ENCODE measurements at regions not wholly inside any gene's neighbourhood (a gene's known extent, or its start where the extent isn't known, plus 50 kb on each side); places are given as distances from the start of the nearest gene placed in this dataset.

- H3K27me3 ChIP-seq: no peaks in the 10 kb centered on the region
- TF ChIP-seq POLR2A (IDR thresholded peaks at IDR 0.05) (no peak), CTCF (IDR thresholded peaks at IDR 0.05) (no peak)
- H3K4me1 ChIP-seq: no peaks in the 10 kb centered on the region
- H3K9me3 ChIP-seq: no peaks in the 10 kb centered on the region
- no peak overlapping the region for H3K27ac ChIP-seq
- WGBS, 2 donors: 77 to 82% methylated on average over 10 of the region's 10 CpGs
- H3K4me3 ChIP-seq: no peak overlapping the region
- no peaks in the 10 kb centered on the region for H3K36me3 ChIP-seq
- no peak for DNase-seq
- intact Hi-C loops (cut with DNase I): no loop called here
Measured at GRCh38 chr12:25840678-25841465, 117.6 kb upstream of the RASSF8 start.

GRCh38 chr12:25842254-25842653 is 116.2 kb upstream of the RASSF8 start:
- Histone ChIP-seq H3K4me3 (no peak overlapping the region), H3K9me3 (no peaks in the 10 kb centered on the region), H3K27me3 (no peaks in the 10 kb centered on the region), H3K27ac (no peak overlapping the region), H3K4me1 (no peaks in the 10 kb centered on the region), H3K36me3 (no peaks in the 10 kb centered on the region)
- no peak for DNase-seq
- 72 to 74% methylated on average over 5 of the region's 5 CpGs for WGBS, 2 donors
- intact Hi-C loops (cut with DNase I): no loop called here
- no peak for TF ChIP-seq CTCF (IDR thresholded peaks at IDR 0.05)
- TF ChIP-seq POLR2A (IDR thresholded peaks at IDR 0.05): no peak

GRCh38 chr12:25843976-25844375 is 114.5 kb upstream of the RASSF8 start:
- 50 to 61% methylated on average over 2 of the region's 2 CpGs for WGBS, 2 donors
- H3K27me3 ChIP-seq: no peaks in the 10 kb centered on the region
- H3K4me1 ChIP-seq: no peaks in the 10 kb centered on the region
- no peaks in the 10 kb centered on the region for H3K9me3 ChIP-seq
- intact Hi-C loops (cut with DNase I): no loop called here
- TF ChIP-seq POLR2A (IDR thresholded peaks at IDR 0.05) (no peak), CTCF (IDR thresholded peaks at IDR 0.05) (no peak)
- no peak for DNase-seq
- no peak overlapping the region for H3K27ac ChIP-seq
- H3K36me3 ChIP-seq: no peaks in the 10 kb centered on the region
- no peak overlapping the region for H3K4me3 ChIP-seq

GRCh38 chr12:25845415-25845814 is 113.1 kb upstream of the RASSF8 start:
- no peak for DNase-seq
- H3K9me3 ChIP-seq: no peaks in the 10 kb centered on the region
- intact Hi-C loops (cut with DNase I): no loop called here
- no peaks in the 10 kb centered on the region for H3K36me3 ChIP-seq
- no peaks in the 10 kb centered on the region for H3K27me3 ChIP-seq
- H3K4me3 ChIP-seq: no peak overlapping the region
- H3K27ac ChIP-seq: no peak overlapping the region
- H3K4me1 ChIP-seq: no peaks in the 10 kb centered on the region
- TF ChIP-seq POLR2A (IDR thresholded peaks at IDR 0.05): no peak
- no peak for TF ChIP-seq CTCF (IDR thresholded peaks at IDR 0.05)
- 70 to 71% methylated on average over 3 of the region's 3 CpGs for WGBS, 2 donors

- no peak for DNase-seq
- Histone ChIP-seq H3K4me1 (no peaks in the 10 kb centered on the region), H3K36me3 (no peaks in the 10 kb centered on the region), H3K27me3 (no peaks in the 10 kb centered on the region), H3K4me3 (no peak overlapping the region), H3K27ac (no peak overlapping the region), H3K9me3 (no peaks in the 10 kb centered on the region)
- intact Hi-C loops (cut with DNase I): no loop called here
- TF ChIP-seq POLR2A (IDR thresholded peaks at IDR 0.05) (no peak), CTCF (IDR thresholded peaks at IDR 0.05) (no peak)
Measured at GRCh38 chr12:25852792-25853191, 105.7 kb upstream of the RASSF8 start.

All from esophagus squamous epithelium (tissue), 5 donors.